GM23338 (cell line): ENCODE measurements at regions not wholly inside any gene's neighbourhood (a gene's known extent, or its start where the extent isn't known, plus 50 kb on each side); places are given as distances from the start of the nearest gene placed in this dataset.

Experiments used
- ATAC-seq: fragments of 200-7000 bp; cut with Tn5 transposase; 3 replicates; pipeline ENCODE4 v1.9.1; 2020
- DNase-seq: peaks from one replicate; pipeline ENCODE4 v3.0.0-alpha.2; 2015; ENCODE audit warnings: low spot score
- H2AFZ ChIP-seq: fragments of 200-600 bp; sonication (generic); 2 replicates; pipeline ENCODE4 v1.8.0; 2016; ENCODE audit warnings: antibody characterized with exemption, mild to moderate bottlenecking, moderate library complexity
- H3F3A ChIP-seq: fragments of 200-600 bp; sonication (generic); replicated peaks from 2 replicates; pipeline ENCODE4 v1.8.0; 2017; ENCODE audit warnings: antibody characterized with exemption, mixed run types, low read depth
- H3K27ac ChIP-seq: fragments of 200-600 bp; sonication (generic); 2 replicates; pipeline ENCODE4 v1.6.1; 2016; ENCODE audit warnings: low read depth
- H3K27me3 ChIP-seq: fragments of 200-600 bp; sonication (generic); 2 replicates; pipeline ENCODE4 v1.8.0; 2016; ENCODE audit warnings: mild to moderate bottlenecking, mixed run types, moderate library complexity; ENCODE audit not compliant: insufficient read depth
- H3K36me3 ChIP-seq: fragments of 200-600 bp; sonication (generic); 2 replicates; pipeline ENCODE4 v1.8.0; 2016; ENCODE audit warnings: mild to moderate bottlenecking; ENCODE audit not compliant: insufficient read depth
- H3K4me1 ChIP-seq: fragments of 200-600 bp; sonication (generic); 2 replicates; pipeline ENCODE4 v1.8.0; 2016; ENCODE audit warnings: mild to moderate bottlenecking, moderate library complexity; ENCODE audit not compliant: insufficient read depth
- H3K4me2 ChIP-seq: fragments of 200-600 bp; sonication (generic); 2 replicates; pipeline ENCODE4 v1.7.1; 2017; ENCODE audit warnings: mixed run types
- H3K4me3 ChIP-seq: fragments of 200-600 bp; sonication (generic); 2 replicates; pipeline ENCODE4 v1.6.1; 2016; ENCODE audit warnings: mixed run types
- H3K79me2 ChIP-seq: fragments of 200-600 bp; sonication (generic); replicated peaks from 2 replicates; pipeline ENCODE4 v1.8.0; 2017; ENCODE audit warnings: mild to moderate bottlenecking; ENCODE audit not compliant: insufficient read depth
- H3K9me2 ChIP-seq: fragments of 200-600 bp; sonication (generic); 2 replicates; pipeline ENCODE4 v1.8.0; 2017; ENCODE audit not compliant: insufficient read depth
- H4K20me1 ChIP-seq: fragments of 200-600 bp; sonication (generic); replicated peaks from 2 replicates; pipeline ENCODE4 v1.8.0; 2017; ENCODE audit warnings: mild to moderate bottlenecking; ENCODE audit not compliant: insufficient read depth
- H3K27ac Mint-ChIP-seq: 2 replicates; pipeline ENCODE4 v1.8.0; 2020; ENCODE audit warnings: inconsistent platforms, mild to moderate bottlenecking, moderate library complexity, mixed read lengths
- H3K27me3 Mint-ChIP-seq: 3 replicates; pipeline ENCODE4 v1.8.0; 2022; ENCODE audit warnings: low read depth, mild to moderate bottlenecking, moderate library complexity, mixed read lengths, inconsistent platforms; ENCODE audit not compliant: insufficient read depth, poor library complexity
- H3K36me3 Mint-ChIP-seq: 3 replicates; pipeline ENCODE4 v1.8.0; 2021; ENCODE audit warnings: low read depth, mild to moderate bottlenecking, inconsistent platforms, moderate library complexity, mixed read lengths
- H3K4me1 Mint-ChIP-seq: 3 replicates; pipeline ENCODE4 v1.8.0; 2020; ENCODE audit warnings: mild to moderate bottlenecking, inconsistent platforms, mixed read lengths
- H3K4me3 Mint-ChIP-seq: 3 replicates; pipeline ENCODE4 v1.8.0; 2021; ENCODE audit warnings: moderate library complexity, mild to moderate bottlenecking, inconsistent platforms, mixed read lengths
- H3K9me3 Mint-ChIP-seq: 3 replicates; pipeline ENCODE4 v1.8.0; 2020; ENCODE audit warnings: moderate library complexity, mild to moderate bottlenecking, inconsistent platforms, mixed read lengths
- CREB1 ChIP-seq: fragments of 250-450 bp; sonication (Bioruptor Pico); IDR thresholded peaks from 2 replicates; pipeline ENCODE4 v1.5.0; 2020; ENCODE audit warnings: low read depth, mild to moderate bottlenecking, moderate library complexity
- EZH2 ChIP-seq: fragments of 200-600 bp; sonication (generic); IDR thresholded peaks from one replicate; pipeline ENCODE4 v1.8.0; 2017; ENCODE audit warnings: antibody characterized with exemption, mild to moderate bottlenecking, low read depth; ENCODE audit not compliant: unreplicated experiment
- EZH2phosphoT487 ChIP-seq: fragments of 200-600 bp; sonication (generic); IDR thresholded peaks from one replicate; pipeline ENCODE4 v1.8.1; 2018; ENCODE audit warnings: antibody characterized with exemption; ENCODE audit not compliant: unreplicated experiment
- JUNB ChIP-seq: IDR thresholded peaks from one replicate; pipeline ENCODE4 v1.6.1; 2016; ENCODE audit warnings: antibody characterized with exemption; ENCODE audit not compliant: unreplicated experiment
- NANOG ChIP-seq: IDR thresholded peaks from 2 replicates; pipeline ENCODE4 v1.6.1; 2016; ENCODE audit warnings: antibody characterized with exemption, borderline replicate concordance
- POLR2AphosphoS5 ChIP-seq: IDR thresholded peaks from 2 replicates; pipeline ENCODE4 v1.6.1; 2016; ENCODE audit warnings: antibody characterized with exemption, low read depth
- STAT1 ChIP-seq: IDR thresholded peaks from one replicate; pipeline ENCODE4 v1.6.1; 2016; ENCODE audit warnings: antibody characterized with exemption; ENCODE audit not compliant: unreplicated experiment
- ZNF114 ChIP-seq: fragments of 250-450 bp; sonication (Bioruptor Pico); IDR thresholded peaks from 2 replicates; pipeline ENCODE4 v1.5.0; 2020; ENCODE audit warnings: mild to moderate bottlenecking, moderate library complexity
- ZNF331 ChIP-seq: fragments of 250-450 bp; sonication (Bioruptor Pico); IDR thresholded peaks from 2 replicates; pipeline ENCODE4 v1.5.0; 2020; ENCODE audit warnings: low read depth, mild to moderate bottlenecking, moderate library complexity
- ZNF462 ChIP-seq: fragments of 250-450 bp; sonication (Bioruptor Pico); IDR thresholded peaks from 2 replicates; pipeline ENCODE4 v1.5.0; 2020; ENCODE audit warnings: mild to moderate bottlenecking, moderate library complexity
- TF ChIP-seq, protein P1 (sequence below), 2 experiments: fragments of 200-600 bp in 1 of 2; sonication (generic) in 1 of 2; conservative IDR thresholded peaks; 2 replicates each; pipeline versions ENCODE4 v1.5.1 to v1.6.1; 2016 to 2017; ENCODE audit warnings: antibody characterized with exemption in 2 of 2, low read depth in 2 of 2, mild to moderate bottlenecking in 2 of 2, moderate library complexity in 1 of 2
- TF ChIP-seq, protein P2 (sequence below): IDR thresholded peaks from 2 replicates; pipeline ENCODE4 v1.6.1; 2016; ENCODE audit warnings: antibody characterized with exemption
- TF ChIP-seq, protein P3 (sequence below): IDR thresholded peaks from one replicate; pipeline ENCODE4 v1.6.1; 2018; ENCODE audit warnings: antibody characterized with exemption; ENCODE audit not compliant: unreplicated experiment

- ATAC-seq: no peak
Measured at GRCh38 chr3:26763723-26764122, 141.2 kb downstream of the LRRC3B start.

More at GRCh38 chr3:26763723-26764122, 141.2 kb downstream of the LRRC3B start:
- no peak overlapping the region for H3K27ac ChIP-seq
- H3F3A ChIP-seq: no peaks in the 10 kb centered on the region
- Mint-ChIP-seq H3K27me3 (no peaks in the 10 kb centered on the region), H3K4me3 (no peak overlapping the region), H3K36me3 (no peaks in the 10 kb centered on the region), H3K27ac (no peak overlapping the region), H3K9me3 (no peaks in the 10 kb centered on the region), H3K4me1 (no peaks in the 10 kb centered on the region)
- H3K4me3 ChIP-seq: no peak overlapping the region
- no peak overlapping the region for H2AFZ ChIP-seq
- no peak for DNase-seq
- H4K20me1 ChIP-seq: no peaks in the 10 kb centered on the region
- no peaks in the 10 kb centered on the region for H3K4me1 ChIP-seq
- H3K79me2 ChIP-seq: no peaks in the 10 kb centered on the region
- H3K9me2 ChIP-seq: 0 out of 2 replicates have a peak, but pooled peaks cover 3% of the 10 kb centered on the region
- TF ChIP-seq ZNF114 (CRISPR knock-in tag) (no peak), EZH2 (no peak), NANOG (no peak), JUNB (no peak), ZNF331 (CRISPR knock-in tag) (no peak), POLR2AphosphoS5 (no peak), STAT1 (no peak), EZH2phosphoT487 (no peak), ZNF462 (CRISPR knock-in tag) (no peak), CREB1 (CRISPR knock-in tag) (no peak)
- TF ChIP-seq, protein P1, sequence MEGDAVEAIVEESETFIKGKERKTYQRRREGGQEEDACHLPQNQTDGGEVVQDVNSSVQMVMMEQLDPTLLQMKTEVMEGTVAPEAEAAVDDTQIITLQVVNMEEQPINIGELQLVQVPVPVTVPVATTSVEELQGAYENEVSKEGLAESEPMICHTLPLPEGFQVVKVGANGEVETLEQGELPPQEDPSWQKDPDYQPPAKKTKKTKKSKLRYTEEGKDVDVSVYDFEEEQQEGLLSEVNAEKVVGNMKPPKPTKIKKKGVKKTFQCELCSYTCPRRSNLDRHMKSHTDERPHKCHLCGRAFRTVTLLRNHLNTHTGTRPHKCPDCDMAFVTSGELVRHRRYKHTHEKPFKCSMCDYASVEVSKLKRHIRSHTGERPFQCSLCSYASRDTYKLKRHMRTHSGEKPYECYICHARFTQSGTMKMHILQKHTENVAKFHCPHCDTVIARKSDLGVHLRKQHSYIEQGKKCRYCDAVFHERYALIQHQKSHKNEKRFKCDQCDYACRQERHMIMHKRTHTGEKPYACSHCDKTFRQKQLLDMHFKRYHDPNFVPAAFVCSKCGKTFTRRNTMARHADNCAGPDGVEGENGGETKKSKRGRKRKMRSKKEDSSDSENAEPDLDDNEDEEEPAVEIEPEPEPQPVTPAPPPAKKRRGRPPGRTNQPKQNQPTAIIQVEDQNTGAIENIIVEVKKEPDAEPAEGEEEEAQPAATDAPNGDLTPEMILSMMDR (conservative IDR thresholded peaks at IDR 0.05; ENCODE audit: low read depth in 2 of 2): no peak
- TF ChIP-seq, protein P2, sequence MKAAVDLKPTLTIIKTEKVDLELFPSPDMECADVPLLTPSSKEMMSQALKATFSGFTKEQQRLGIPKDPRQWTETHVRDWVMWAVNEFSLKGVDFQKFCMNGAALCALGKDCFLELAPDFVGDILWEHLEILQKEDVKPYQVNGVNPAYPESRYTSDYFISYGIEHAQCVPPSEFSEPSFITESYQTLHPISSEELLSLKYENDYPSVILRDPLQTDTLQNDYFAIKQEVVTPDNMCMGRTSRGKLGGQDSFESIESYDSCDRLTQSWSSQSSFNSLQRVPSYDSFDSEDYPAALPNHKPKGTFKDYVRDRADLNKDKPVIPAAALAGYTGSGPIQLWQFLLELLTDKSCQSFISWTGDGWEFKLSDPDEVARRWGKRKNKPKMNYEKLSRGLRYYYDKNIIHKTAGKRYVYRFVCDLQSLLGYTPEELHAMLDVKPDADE: no peak
- TF ChIP-seq, protein P3, sequence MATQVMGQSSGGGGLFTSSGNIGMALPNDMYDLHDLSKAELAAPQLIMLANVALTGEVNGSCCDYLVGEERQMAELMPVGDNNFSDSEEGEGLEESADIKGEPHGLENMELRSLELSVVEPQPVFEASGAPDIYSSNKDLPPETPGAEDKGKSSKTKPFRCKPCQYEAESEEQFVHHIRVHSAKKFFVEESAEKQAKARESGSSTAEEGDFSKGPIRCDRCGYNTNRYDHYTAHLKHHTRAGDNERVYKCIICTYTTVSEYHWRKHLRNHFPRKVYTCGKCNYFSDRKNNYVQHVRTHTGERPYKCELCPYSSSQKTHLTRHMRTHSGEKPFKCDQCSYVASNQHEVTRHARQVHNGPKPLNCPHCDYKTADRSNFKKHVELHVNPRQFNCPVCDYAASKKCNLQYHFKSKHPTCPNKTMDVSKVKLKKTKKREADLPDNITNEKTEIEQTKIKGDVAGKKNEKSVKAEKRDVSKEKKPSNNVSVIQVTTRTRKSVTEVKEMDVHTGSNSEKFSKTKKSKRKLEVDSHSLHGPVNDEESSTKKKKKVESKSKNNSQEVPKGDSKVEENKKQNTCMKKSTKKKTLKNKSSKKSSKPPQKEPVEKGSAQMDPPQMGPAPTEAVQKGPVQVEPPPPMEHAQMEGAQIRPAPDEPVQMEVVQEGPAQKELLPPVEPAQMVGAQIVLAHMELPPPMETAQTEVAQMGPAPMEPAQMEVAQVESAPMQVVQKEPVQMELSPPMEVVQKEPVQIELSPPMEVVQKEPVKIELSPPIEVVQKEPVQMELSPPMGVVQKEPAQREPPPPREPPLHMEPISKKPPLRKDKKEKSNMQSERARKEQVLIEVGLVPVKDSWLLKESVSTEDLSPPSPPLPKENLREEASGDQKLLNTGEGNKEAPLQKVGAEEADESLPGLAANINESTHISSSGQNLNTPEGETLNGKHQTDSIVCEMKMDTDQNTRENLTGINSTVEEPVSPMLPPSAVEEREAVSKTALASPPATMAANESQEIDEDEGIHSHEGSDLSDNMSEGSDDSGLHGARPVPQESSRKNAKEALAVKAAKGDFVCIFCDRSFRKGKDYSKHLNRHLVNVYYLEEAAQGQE: no peak
- no peaks in the 10 kb centered on the region for H3K36me3 ChIP-seq
- H3K4me2 ChIP-seq: no peak overlapping the region
- H3K27me3 ChIP-seq: no peaks in the 10 kb centered on the region
